Chondrocyte (in vitro differentiated cells): ENCODE measurements at regions not wholly inside any gene's neighbourhood (a gene's known extent, or its start where the extent isn't known, plus 50 kb on each side); places are given as distances from the start of the nearest gene placed in this dataset.
A peak's percentile ranks its signal among the peaks of the same experiment; 100 is the strongest.

Source experiments
- DNase-seq: peaks from one replicate; pipeline ENCODE4 v3.0.0; 2021; ENCODE audit warnings: mixed read lengths, low spot score
- H3K27ac Mint-ChIP-seq: one replicate; pipeline ENCODE4 v1.8.0; 2021; ENCODE audit warnings: mild to moderate bottlenecking, moderate library complexity, mixed read lengths; ENCODE audit not compliant: unreplicated experiment
- H3K27me3 Mint-ChIP-seq: 2 replicates; pipeline ENCODE4 v1.8.0; 2021; ENCODE audit warnings: low read depth, mixed read lengths
- H3K36me3 Mint-ChIP-seq: 2 replicates; pipeline ENCODE4 v1.8.0; 2021; ENCODE audit warnings: low read depth, mixed read lengths
- H3K4me1 Mint-ChIP-seq: 2 replicates; pipeline ENCODE4 v1.8.0; 2021; ENCODE audit warnings: low read depth, mild to moderate bottlenecking, mixed read lengths
- H3K4me3 Mint-ChIP-seq: one replicate; pipeline ENCODE4 v1.8.0; 2021; ENCODE audit warnings: mild to moderate bottlenecking, moderate library complexity, mixed read lengths; ENCODE audit not compliant: unreplicated experiment
- H3K9me3 Mint-ChIP-seq: 2 replicates; pipeline ENCODE4 v1.8.0; 2021; ENCODE audit warnings: low read depth, mixed read lengths
- CTCF ChIP-seq: fragments of 200-600 bp; sonication (generic); IDR thresholded peaks from 2 replicates; pipeline ENCODE4 v1.5.0; 2021; ENCODE audit warnings: antibody characterized with exemption, mild to moderate bottlenecking, moderate library complexity

GRCh38 chr5:8884029-8884428, 661.8 kb downstream of the SEMA5A start:
- DNase-seq: no peak
- no peaks in the 10 kb centered on the region for H3K4me1 Mint-ChIP-seq
- H3K27ac Mint-ChIP-seq: no peak overlapping the region
- peak; percentile 54 for TF ChIP-seq CTCF
- H3K36me3 Mint-ChIP-seq: peaks cover 4% of the 10 kb centered on the region
- H3K9me3 Mint-ChIP-seq: peaks cover 7% of the 10 kb centered on the region
- H3K4me3 Mint-ChIP-seq: no peak overlapping the region
- H3K27me3 Mint-ChIP-seq: no peaks in the 10 kb centered on the region

DNA sequence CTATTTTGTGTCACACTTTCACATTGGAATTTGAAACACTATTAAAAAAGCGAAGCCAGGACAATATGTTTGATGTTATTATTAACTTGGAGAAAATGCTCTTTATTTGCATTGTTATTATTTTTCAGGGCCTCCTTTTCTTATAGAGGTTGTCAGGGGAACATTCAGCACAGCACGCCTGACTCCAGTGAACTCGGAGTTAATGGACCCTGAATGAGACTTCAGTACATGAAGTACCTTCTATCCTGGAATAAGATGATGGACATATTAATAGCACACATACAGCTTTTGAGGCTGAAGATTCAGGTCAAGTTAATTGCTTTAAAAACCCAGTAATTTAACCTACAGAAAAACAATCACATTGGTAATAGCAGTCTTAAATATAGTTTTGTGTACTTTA, 652.9 kb downstream of the SEMA5A start:
- no peak overlapping the region for H3K27ac Mint-ChIP-seq
- no peak overlapping the region for H3K4me3 Mint-ChIP-seq
- no peaks in the 10 kb centered on the region for H3K27me3 Mint-ChIP-seq
- TF ChIP-seq CTCF: no peak
- no peaks in the 10 kb centered on the region for H3K4me1 Mint-ChIP-seq
- DNase-seq: no peak
- peaks cover 4% of the 10 kb centered on the region for H3K9me3 Mint-ChIP-seq
- H3K36me3 Mint-ChIP-seq: no peaks in the 10 kb centered on the region

- Mint-ChIP-seq H3K4me1 (no peaks in the 10 kb centered on the region), H3K4me3 (no peak overlapping the region)
These were observed 651.8 kb downstream of the SEMA5A start for GRCh38 chr5:8894031-8894430.

DNA sequence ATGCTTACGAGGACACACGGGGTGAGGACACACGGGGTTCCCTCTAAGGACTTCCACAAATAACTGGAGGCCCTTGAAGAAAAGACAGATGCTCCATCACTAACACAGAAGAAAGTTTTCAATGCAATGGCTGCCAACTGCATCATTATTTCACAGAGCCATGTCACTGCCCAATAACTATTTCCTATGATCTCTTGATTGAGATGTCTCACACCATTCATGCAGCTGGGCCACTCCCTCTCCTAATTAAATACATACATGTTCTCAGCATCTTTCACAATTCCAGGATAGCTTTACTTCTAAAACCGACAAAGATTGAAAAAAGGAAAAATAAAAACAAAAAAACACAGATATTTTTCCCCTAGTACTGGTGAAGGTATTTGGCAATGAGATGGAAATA, 650.8 kb downstream of the SEMA5A start:
- no peak overlapping the region for H3K4me3 Mint-ChIP-seq
- no peak for DNase-seq
- H3K27ac Mint-ChIP-seq: no peak overlapping the region
- H3K36me3 Mint-ChIP-seq: no peaks in the 10 kb centered on the region
- H3K4me1 Mint-ChIP-seq: no peaks in the 10 kb centered on the region
- H3K27me3 Mint-ChIP-seq: no peaks in the 10 kb centered on the region
- TF ChIP-seq CTCF: no peak
- H3K9me3 Mint-ChIP-seq: peaks cover 4% of the 10 kb centered on the region

More at GRCh38 chr5:8894031-8894430, 651.8 kb downstream of the SEMA5A start:
- Mint-ChIP-seq H3K9me3 (peaks cover 4% of the 10 kb centered on the region), H3K36me3 (no peaks in the 10 kb centered on the region), H3K27ac (no peak overlapping the region), H3K27me3 (no peaks in the 10 kb centered on the region)
- no peak for TF ChIP-seq CTCF
- DNase-seq: no peak

DNA sequence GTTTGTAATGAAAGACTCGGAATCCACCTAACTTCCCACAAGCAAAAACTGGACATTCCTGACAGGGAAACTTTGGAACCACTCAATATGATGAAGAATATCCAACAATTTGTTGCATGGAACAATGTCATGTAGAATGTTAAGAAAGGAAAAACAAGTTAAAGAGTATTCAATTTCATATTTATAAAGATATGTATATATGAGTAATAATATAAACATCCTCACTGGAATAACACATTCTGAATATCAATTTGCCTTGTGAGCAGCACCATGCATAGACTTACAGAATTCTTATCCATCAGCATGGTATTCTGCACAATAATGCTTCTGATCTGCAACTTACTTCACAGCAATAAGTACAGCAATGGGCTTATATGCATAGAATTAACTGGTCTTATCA, 650.3 kb downstream of the SEMA5A start:
- H3K4me1 Mint-ChIP-seq: no peaks in the 10 kb centered on the region
- no peak for DNase-seq
- no peaks in the 10 kb centered on the region for H3K27me3 Mint-ChIP-seq
- H3K4me3 Mint-ChIP-seq: no peak overlapping the region
- peaks cover 4% of the 10 kb centered on the region for H3K9me3 Mint-ChIP-seq
- no peak for TF ChIP-seq CTCF
- no peak overlapping the region for H3K27ac Mint-ChIP-seq
- no peaks in the 10 kb centered on the region for H3K36me3 Mint-ChIP-seq
